ENCODE measurements at regions not wholly inside any gene's neighbourhood (a gene's known extent, or its start where the extent isn't known, plus 50 kb on each side); places are given as distances from the start of the nearest gene placed in this dataset.

DNA sequence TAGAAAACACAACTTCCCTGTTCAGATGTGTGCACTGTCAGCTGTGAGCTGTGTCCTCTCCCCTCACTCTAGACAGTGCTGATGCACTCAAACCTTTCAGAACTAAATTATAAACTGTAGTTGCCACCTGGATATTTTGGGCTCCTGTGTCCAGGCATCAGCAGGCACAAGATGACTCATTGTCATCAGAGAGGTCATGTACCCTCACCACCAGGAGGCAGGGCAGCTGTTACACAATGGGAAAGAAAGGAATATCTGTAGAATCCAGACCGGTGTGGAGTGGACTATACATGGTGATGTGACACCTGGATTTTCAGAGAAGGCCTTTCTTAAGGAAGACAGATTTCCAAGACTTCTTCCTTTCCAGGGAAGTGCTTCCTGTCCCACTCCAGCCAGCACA, 854.4 kb upstream of the AGA start:
- no CpG with 5 or more reads among the region's 1 CpG for WGBS, 2 donors (ENCODE audit: extremely low coverage in 2 of 2, insufficient read length in 2 of 2, insufficient replicate concordance in 1 of 2)
- Histone ChIP-seq H4K8ac (ENCODE audit: low read depth, low read length) (no peak overlapping the region), H3K9me3 (replicated peaks in 1 of 2; ENCODE audit: control insufficient read depth in 2 of 2, insufficient read depth in 1 of 2, low read depth in 1 of 2, low read length in 2 of 2) (no peaks in the 10 kb centered on the region), H3K14ac (ENCODE audit: low read length) (no peak overlapping the region), H3K23ac (ENCODE audit: low read depth, low read length, poor library complexity) (no peak overlapping the region), H3K79me1 (ENCODE audit: low read depth, low read length) (no peaks in the 10 kb centered on the region), H2BK15ac (ENCODE audit: low read length) (no peak overlapping the region), H2AK5ac (ENCODE audit: low read depth, low read length) (no peak overlapping the region), H3K27me3 (ENCODE audit: control insufficient read depth in 3 of 3, insufficient read depth in 3 of 3, low read depth in 1 of 3, low read length in 3 of 3) (no peaks in the 10 kb centered on the region), H3K27ac (replicated peaks; ENCODE audit: low read length) (no peak overlapping the region), H3K4ac (ENCODE audit: low read length) (no peak overlapping the region), H3K4me1 (ENCODE audit: control insufficient read depth in 2 of 2, insufficient read depth in 1 of 2, low read depth in 1 of 2, low read length in 2 of 2) (no peaks in the 10 kb centered on the region), H3K4me2 (ENCODE audit: insufficient read depth, low read length, poor library complexity, severe bottlenecking) (no peak overlapping the region), H3K4me3 (ENCODE audit: low read length in 2 of 2) (no peak overlapping the region), H2BK12ac (ENCODE audit: low read length) (no peak overlapping the region), H2BK120ac (ENCODE audit: low read depth, low read length) (no peak overlapping the region), H3K18ac (ENCODE audit: low read length) (no peak overlapping the region), H3K9ac (ENCODE audit: low read depth, low read length, poor library complexity) (no peak overlapping the region), H2BK5ac (ENCODE audit: low read length) (no peak overlapping the region), H4K91ac (ENCODE audit: low read depth, low read length, poor library complexity) (no peak overlapping the region), H2AFZ (ENCODE audit: low read length) (no peak overlapping the region), H3K36me3 (replicated peaks in 1 of 2; ENCODE audit: control insufficient read depth in 2 of 2, insufficient read depth in 2 of 2, low read length in 2 of 2) (no peaks in the 10 kb centered on the region)
- no peak for DNase-seq (ENCODE audit: low spot score)

DNA sequence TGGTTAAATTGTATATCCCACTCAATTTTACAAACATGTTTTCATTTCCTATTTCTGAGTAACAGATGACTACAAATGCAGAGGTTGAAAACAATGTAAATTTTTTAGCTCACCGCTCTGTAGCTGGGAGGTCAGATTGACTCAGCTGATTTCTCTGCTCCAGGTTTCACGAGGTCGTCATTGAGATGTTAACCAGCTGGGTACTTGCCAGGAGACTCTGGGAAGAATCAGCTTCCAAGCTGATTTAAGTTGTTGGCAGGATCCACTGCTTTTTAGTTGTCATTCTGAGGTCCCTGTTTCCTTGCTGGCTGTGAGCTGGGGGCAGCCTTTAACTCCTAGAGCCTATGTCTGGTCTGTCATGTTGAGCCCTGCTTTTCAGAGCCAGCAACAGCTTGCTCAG, 864.3 kb upstream of the AGA start:
- Histone ChIP-seq H3K4me2 (ENCODE audit: insufficient read depth, low read length, poor library complexity, severe bottlenecking) (no peak overlapping the region), H3K14ac (ENCODE audit: low read length) (no peak overlapping the region), H3K4me1 (ENCODE audit: control insufficient read depth in 2 of 2, insufficient read depth in 1 of 2, low read depth in 1 of 2, low read length in 2 of 2) (no peaks in the 10 kb centered on the region), H3K27me3 (ENCODE audit: control insufficient read depth in 3 of 3, insufficient read depth in 3 of 3, low read depth in 1 of 3, low read length in 3 of 3) (no peaks in the 10 kb centered on the region), H2AFZ (ENCODE audit: low read length) (peak overlapping the region; percentile 65), H3K23ac (ENCODE audit: low read depth, low read length, poor library complexity) (no peak overlapping the region), H3K9ac (ENCODE audit: low read depth, low read length, poor library complexity) (no peak overlapping the region), H2BK120ac (ENCODE audit: low read depth, low read length) (no peak overlapping the region), H2BK12ac (ENCODE audit: low read length) (no peak overlapping the region), H2BK5ac (ENCODE audit: low read length) (no peak overlapping the region), H3K9me3 (replicated peaks in 1 of 2; ENCODE audit: control insufficient read depth in 2 of 2, insufficient read depth in 1 of 2, low read depth in 1 of 2, low read length in 2 of 2) (no peaks in the 10 kb centered on the region), H3K4ac (ENCODE audit: low read length) (no peak overlapping the region), H3K18ac (ENCODE audit: low read length) (no peak overlapping the region), H2BK15ac (ENCODE audit: low read length) (no peak overlapping the region), H4K8ac (ENCODE audit: low read depth, low read length) (no peak overlapping the region), H3K79me1 (ENCODE audit: low read depth, low read length) (no peaks in the 10 kb centered on the region), H4K91ac (ENCODE audit: low read depth, low read length, poor library complexity) (no peak overlapping the region), H3K36me3 (replicated peaks in 1 of 2; ENCODE audit: control insufficient read depth in 2 of 2, insufficient read depth in 2 of 2, low read length in 2 of 2) (peaks cover 0 to 1% of the 10 kb centered on the region in 2 donors), H2AK5ac (ENCODE audit: low read depth, low read length) (no peak overlapping the region), H3K4me3 (ENCODE audit: low read length in 2 of 2) (no peak overlapping the region), H3K27ac (replicated peaks; ENCODE audit: low read length) (no peak overlapping the region)
- no CpG with 5 or more reads among the region's 3 CpGs for WGBS, 2 donors (ENCODE audit: extremely low coverage in 2 of 2, insufficient read length in 2 of 2, insufficient replicate concordance in 1 of 2)
- no peak for DNase-seq (ENCODE audit: low spot score)

DNA sequence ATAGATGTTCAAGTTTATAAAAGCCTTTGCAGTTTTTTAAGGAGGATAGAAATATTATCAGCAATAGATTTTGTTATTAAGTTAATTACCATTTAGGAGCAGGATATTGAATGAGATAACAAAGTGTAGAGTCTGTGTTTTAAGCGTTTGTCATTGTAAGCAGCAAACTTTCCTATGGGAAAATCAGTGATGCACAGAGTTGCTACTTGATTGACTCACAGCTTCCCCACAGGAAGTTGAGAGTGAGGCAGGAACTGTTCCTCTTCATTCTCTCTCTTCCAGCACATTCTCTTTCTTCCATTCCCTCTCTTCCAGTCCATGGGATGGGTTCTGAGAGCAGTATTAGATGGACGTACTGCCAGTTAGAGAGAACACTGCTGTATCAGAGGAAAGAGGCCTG, 867.7 kb upstream of the AGA start:
- Histone ChIP-seq H2BK120ac (ENCODE audit: low read depth, low read length) (no peak overlapping the region), H3K4ac (ENCODE audit: low read length) (no peak overlapping the region), H2BK12ac (ENCODE audit: low read length) (no peak overlapping the region)

DNA sequence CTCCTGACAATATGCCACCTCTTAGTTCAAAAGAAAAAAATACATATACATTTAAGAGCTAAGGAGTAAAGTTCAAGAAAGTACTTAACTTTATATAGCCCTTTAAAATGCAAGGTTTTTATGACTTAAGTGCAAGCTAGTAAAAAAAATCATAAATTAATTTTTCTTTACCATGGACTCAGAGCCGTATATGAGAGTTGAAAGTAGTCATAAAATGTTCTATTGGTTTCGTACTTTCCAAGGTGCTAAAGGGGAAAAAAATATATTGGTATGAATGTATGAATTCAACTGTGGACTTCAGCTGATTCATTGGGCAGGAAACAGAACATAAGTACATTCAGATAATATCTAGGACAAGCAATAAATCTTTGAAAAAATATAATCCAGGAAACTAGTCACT, 869.8 kb upstream of the AGA start:
- Histone ChIP-seq H3K4me1 (ENCODE audit: control insufficient read depth in 2 of 2, insufficient read depth in 1 of 2, low read depth in 1 of 2, low read length in 2 of 2) (peaks cover 0 to 3% of the 10 kb centered on the region in 2 donors), H2BK120ac (ENCODE audit: low read depth, low read length) (no peak overlapping the region), H3K9me3 (replicated peaks in 1 of 2; ENCODE audit: control insufficient read depth in 2 of 2, insufficient read depth in 1 of 2, low read depth in 1 of 2, low read length in 2 of 2) (no peaks in the 10 kb centered on the region), H3K18ac (ENCODE audit: low read length) (no peak overlapping the region), H4K8ac (ENCODE audit: low read depth, low read length) (no peak overlapping the region), H3K14ac (ENCODE audit: low read length) (no peak overlapping the region), H3K9ac (ENCODE audit: low read depth, low read length, poor library complexity) (no peak overlapping the region), H3K4me3 (ENCODE audit: low read length in 2 of 2) (no peak overlapping the region), H2AFZ (ENCODE audit: low read length) (no peak overlapping the region), H3K4ac (ENCODE audit: low read length) (no peak overlapping the region), H4K91ac (ENCODE audit: low read depth, low read length, poor library complexity) (no peak overlapping the region), H2BK15ac (ENCODE audit: low read length) (no peak overlapping the region), H3K79me1 (ENCODE audit: low read depth, low read length) (no peaks in the 10 kb centered on the region), H3K27ac (replicated peaks; ENCODE audit: low read length) (no peak overlapping the region), H2BK12ac (ENCODE audit: low read length) (no peak overlapping the region), H3K4me2 (ENCODE audit: insufficient read depth, low read length, poor library complexity, severe bottlenecking) (no peak overlapping the region), H3K27me3 (ENCODE audit: control insufficient read depth in 3 of 3, insufficient read depth in 3 of 3, low read depth in 1 of 3, low read length in 3 of 3) (no peaks in the 10 kb centered on the region), H3K36me3 (replicated peaks in 1 of 2; ENCODE audit: control insufficient read depth in 2 of 2, insufficient read depth in 2 of 2, low read length in 2 of 2) (peaks cover 0 to 1% of the 10 kb centered on the region in 2 donors), H3K23ac (ENCODE audit: low read depth, low read length, poor library complexity) (no peak overlapping the region), H2AK5ac (ENCODE audit: low read depth, low read length) (no peak overlapping the region), H2BK5ac (ENCODE audit: low read length) (no peak overlapping the region)
- no peak for DNase-seq (ENCODE audit: low spot score)
- WGBS, 2 donors (ENCODE audit: extremely low coverage in 2 of 2, insufficient read length in 2 of 2, insufficient replicate concordance in 1 of 2): no CpG with 5 or more reads among the region's 2 CpGs

More for the DNA sequence above, 867.7 kb upstream of the AGA start:
- Histone ChIP-seq H3K14ac (ENCODE audit: low read length) (no peak overlapping the region), H3K18ac (ENCODE audit: low read length) (no peak overlapping the region), H4K91ac (ENCODE audit: low read depth, low read length, poor library complexity) (no peak overlapping the region), H3K27me3 (ENCODE audit: control insufficient read depth in 3 of 3, insufficient read depth in 3 of 3, low read depth in 1 of 3, low read length in 3 of 3) (no peaks in the 10 kb centered on the region), H3K4me3 (ENCODE audit: low read length in 2 of 2) (no peak overlapping the region), H3K4me1 (ENCODE audit: control insufficient read depth in 2 of 2, insufficient read depth in 1 of 2, low read depth in 1 of 2, low read length in 2 of 2) (no peaks in the 10 kb centered on the region), H2AFZ (ENCODE audit: low read length) (peak overlapping the region; percentile 0), H3K79me1 (ENCODE audit: low read depth, low read length) (no peaks in the 10 kb centered on the region), H3K36me3 (replicated peaks in 1 of 2; ENCODE audit: control insufficient read depth in 2 of 2, insufficient read depth in 2 of 2, low read length in 2 of 2) (peaks cover 0 to 1% of the 10 kb centered on the region in 2 donors), H3K23ac (ENCODE audit: low read depth, low read length, poor library complexity) (no peak overlapping the region), H3K9me3 (replicated peaks in 1 of 2; ENCODE audit: control insufficient read depth in 2 of 2, insufficient read depth in 1 of 2, low read depth in 1 of 2, low read length in 2 of 2) (no peaks in the 10 kb centered on the region), H3K27ac (replicated peaks; ENCODE audit: low read length) (no peak overlapping the region), H2BK5ac (ENCODE audit: low read length) (no peak overlapping the region), H3K9ac (ENCODE audit: low read depth, low read length, poor library complexity) (no peak overlapping the region), H2BK15ac (ENCODE audit: low read length) (no peak overlapping the region), H4K8ac (ENCODE audit: low read depth, low read length) (no peak overlapping the region), H2AK5ac (ENCODE audit: low read depth, low read length) (no peak overlapping the region), H3K4me2 (ENCODE audit: insufficient read depth, low read length, poor library complexity, severe bottlenecking) (no peak overlapping the region)
- no CpG with 5 or more reads among the region's 2 CpGs for WGBS, 2 donors (ENCODE audit: extremely low coverage in 2 of 2, insufficient read length in 2 of 2, insufficient replicate concordance in 1 of 2)
- no peak for DNase-seq (ENCODE audit: low spot score)

Measured in neuronal stem cell (in vitro differentiated cells).